Testis (tissue), 2 donors: ENCODE measurements at regions not wholly inside any gene's neighbourhood (a gene's known extent, or its start where the extent isn't known, plus 50 kb on each side); places are given as distances from the start of the nearest gene placed in this dataset.

Experiments
- CTCF ChIP-seq, 3 experiments: fragments of 450-650 bp in 2 of 3; fragments of 200-600 bp in 1 of 3; sonication (generic) in 1 of 3; IDR thresholded peaks; one replicate each; pipeline ENCODE4 v1.5.1; 2016 to 2019; ENCODE audit warnings: antibody characterized with exemption in 3 of 3, mild to moderate bottlenecking in 2 of 3, moderate library complexity in 1 of 3
- POLR2A ChIP-seq: fragments of 450-650 bp; IDR thresholded peaks from one replicate; pipeline ENCODE4 v1.6.1; 2017; ENCODE audit warnings: antibody characterized with exemption, mild to moderate bottlenecking, moderate library complexity

- TF ChIP-seq CTCF (IDR thresholded peaks at IDR 0.05) (no peak), POLR2A (no peak)
Measured at GRCh38 chr12:127820846-127821245, 446.1 kb upstream of the TMEM132C start.
